K562 (cell line): ENCODE measurements at regions not wholly inside any gene's neighbourhood (a gene's known extent, or its start where the extent isn't known, plus 50 kb on each side); places are given as distances from the start of the nearest gene placed in this dataset.

Experiments
- ATAC-seq: fragments of 200-7000 bp; cut with Tn5 transposase; 3 replicates; pipeline ENCODE4 v1.9.1; 2020; ENCODE audit warnings: moderate library complexity
- BruUV-seq: library from RNA; stranded (reverse); fragments of 400-500 nt; replicated peaks from 2 replicates; lab custom pipeline; 2021; lab: Mats Ljungman, UMichigan
- CTCF ChIA-PET: fragments of 300-600 bp; formaldehyde crosslinking; extraction: SDS; loops from one replicate; lab custom pipeline; 2021; ENCODE audit warnings: low intra/inter-chr PET ratio; lab: Yijun Ruan, JAX
- POLR2A ChIA-PET: fragments of 300-600, 350-650 bp; sonication (Branson Sonifier 250); formaldehyde crosslinking; extraction: SDS; loops from one replicate; lab custom pipeline; 2021; ENCODE audit warnings: antibody characterized with exemption, inconsistent platforms; lab: Yijun Ruan, JAX
- DNase-seq, 4 experiments: peaks; one replicate each; pipeline versions ENCODE4 v3.0.0 to v3.0.0-alpha.2; 2011 to 2018; ENCODE audit warnings: low spot score in 3 of 4, mixed read lengths in 3 of 4; ENCODE audit errors: extremely low read depth in 1 of 4
- FAIRE-seq: peaks from 2 replicates; lab custom pipeline; 2011; peaks lifted over from hg19 to GRCh38; lab: Jason Lieb, UNC
- H2AFZ ChIP-seq: 2 replicates; pipeline ENCODE4 v1.6.0; 2011; ENCODE audit warnings: low read depth, low read length, control low read depth, inconsistent platforms
- H3K27ac ChIP-seq: fragments of 200-600 bp; 3 replicates; pipeline ENCODE4 v1.8.0; 2011; ENCODE audit warnings: low read depth, mild to moderate bottlenecking, control low read depth, inconsistent platforms, low read length, moderate library complexity, mixed read lengths; ENCODE audit errors: extremely low read depth
- H3K27me3 ChIP-seq, 2 experiments: fragments of 300-600 bp in 1 of 2; 2 replicates in 1 of 2; 3 replicates in 1 of 2; pipeline versions ENCODE4 v1.6.0 to v1.8.0; 2011; ENCODE audit warnings: inconsistent platforms in 2 of 2, low read length in 2 of 2, mild to moderate bottlenecking in 1 of 2, mixed read lengths in 1 of 2, moderate library complexity in 1 of 2; ENCODE audit not compliant: control insufficient read depth in 2 of 2, insufficient read depth in 2 of 2
- H3K36me3 ChIP-seq: fragments of 300-600 bp; 3 replicates; pipeline ENCODE4 v1.8.0; 2011; ENCODE audit warnings: mild to moderate bottlenecking, low read length, inconsistent platforms; ENCODE audit not compliant: control insufficient read depth, insufficient read depth
- H3K4me1 ChIP-seq, 2 experiments: fragments of 200-600 bp in 1 of 2; replicated peaks in 1 of 2; 2 replicates in 1 of 2; 3 replicates in 1 of 2; pipeline versions ENCODE4 v1.5.1 to v1.8.0; 2011; ENCODE audit warnings: inconsistent platforms in 2 of 2, low read length in 2 of 2, mild to moderate bottlenecking in 1 of 2, mixed read lengths in 1 of 2, moderate library complexity in 1 of 2; ENCODE audit not compliant: control insufficient read depth in 2 of 2, insufficient read depth in 2 of 2
- H3K4me2 ChIP-seq: 2 replicates; pipeline ENCODE4 v1.6.1; 2011; ENCODE audit warnings: low read length, control low read depth, inconsistent platforms, mixed read lengths; ENCODE audit not compliant: insufficient read depth
- H3K4me3 ChIP-seq: fragments of 200-600 bp; sonication (generic), shearing (Covaris generic); 2 replicates; pipeline ENCODE4 v1.5.1; 2016; ENCODE audit warnings: control low read depth, inconsistent platforms
- H3K79me2 ChIP-seq: fragments of 200-600 bp; 3 replicates; pipeline ENCODE4 v1.8.0; 2011; ENCODE audit warnings: low read length, inconsistent platforms; ENCODE audit not compliant: control insufficient read depth, insufficient read depth
- H3K9ac ChIP-seq, 2 experiments: 2 replicates each; pipeline versions ENCODE4 v1.6.0 to v1.6.1; 2011; ENCODE audit warnings: low read depth in 2 of 2, low read length in 2 of 2, control low read depth in 1 of 2, inconsistent platforms in 1 of 2, mild to moderate bottlenecking in 1 of 2, mixed read lengths in 1 of 2; ENCODE audit not compliant: insufficient read depth in 1 of 2
- H3K9me1 ChIP-seq: one replicate; pipeline ENCODE4 v1.6.0; 2011; ENCODE audit warnings: inconsistent platforms, mild to moderate bottlenecking, low read length, moderate library complexity; ENCODE audit not compliant: control insufficient read depth, insufficient read depth
- H3K9me3 ChIP-seq: replicated peaks from 2 replicates; pipeline ENCODE4 v1.5.1; 2011; ENCODE audit warnings: low read depth, low read length, inconsistent platforms; ENCODE audit not compliant: control insufficient read depth, insufficient read depth
- H4K20me1 ChIP-seq: replicated peaks from 2 replicates; pipeline ENCODE4 v1.6.1; 2011; ENCODE audit warnings: low read length, inconsistent platforms, mixed read lengths; ENCODE audit not compliant: control insufficient read depth, insufficient read depth
- DLX4 ChIP-seq: fragments of 250-450 bp; sonication (Bioruptor Pico); IDR thresholded peaks from 2 replicates; pipeline ENCODE4 v1.6.1; 2021; ENCODE audit warnings: mild to moderate bottlenecking
- SIRT6 ChIP-seq: IDR thresholded peaks from one replicate; pipeline ENCODE4 v1.6.1; 2012; ENCODE audit warnings: low read depth, mild to moderate bottlenecking, control low read depth, inconsistent platforms, low read length, moderate library complexity
- ZBTB7A ChIP-seq: IDR thresholded peaks from 2 replicates; pipeline ENCODE4 v1.6.1; 2011; ENCODE audit warnings: low read depth, mild to moderate bottlenecking, low read length, moderate library complexity, borderline replicate concordance; ENCODE audit not compliant: control insufficient read depth
- ZNF280A ChIP-seq: fragments of 450-650 bp; IDR thresholded peaks from 2 replicates; pipeline ENCODE4 v1.6.1; 2018; ENCODE audit warnings: mild to moderate bottlenecking, low read depth; ENCODE audit not compliant: partially characterized antibody
- ZNF830 ChIP-seq: fragments of 250-450 bp; sonication (Bioruptor Pico); IDR thresholded peaks from 2 replicates; pipeline ENCODE4 v1.5.0; 2021; ENCODE audit warnings: mild to moderate bottlenecking
- WGBS: fragments of 100-300 bp; shearing (Covaris generic); methylation state at CpG from one replicate; pipeline ENCODE4 v1.1.6; 2016; ENCODE audit warnings: low coverage, mixed read lengths; ENCODE audit not compliant: insufficient coverage; ENCODE audit errors: missing lambda C conversion rate; 5-methylcytosine and 5-hydroxymethylcytosine counted together
- in situ Hi-C: fragments of 300-500 bp; cut with MboI; formaldehyde crosslinking; loops from 4 replicates; pipeline ENCODE4 v1.15.0; 2018; ENCODE audit warnings: inconsistent platforms, mixed read lengths
- intact Hi-C: fragments of 100-400 bp; cut with micrococcal nuclease; formaldehyde crosslinking; loops from 2 replicates; pipeline ENCODE4 v1.14.2; 2022
- TF ChIP-seq, protein P1 (sequence below): fragments of 450-650 bp; IDR thresholded peaks from 2 replicates; pipeline ENCODE4 v1.6.1; 2016; ENCODE audit warnings: mild to moderate bottlenecking, moderate library complexity

DNA sequence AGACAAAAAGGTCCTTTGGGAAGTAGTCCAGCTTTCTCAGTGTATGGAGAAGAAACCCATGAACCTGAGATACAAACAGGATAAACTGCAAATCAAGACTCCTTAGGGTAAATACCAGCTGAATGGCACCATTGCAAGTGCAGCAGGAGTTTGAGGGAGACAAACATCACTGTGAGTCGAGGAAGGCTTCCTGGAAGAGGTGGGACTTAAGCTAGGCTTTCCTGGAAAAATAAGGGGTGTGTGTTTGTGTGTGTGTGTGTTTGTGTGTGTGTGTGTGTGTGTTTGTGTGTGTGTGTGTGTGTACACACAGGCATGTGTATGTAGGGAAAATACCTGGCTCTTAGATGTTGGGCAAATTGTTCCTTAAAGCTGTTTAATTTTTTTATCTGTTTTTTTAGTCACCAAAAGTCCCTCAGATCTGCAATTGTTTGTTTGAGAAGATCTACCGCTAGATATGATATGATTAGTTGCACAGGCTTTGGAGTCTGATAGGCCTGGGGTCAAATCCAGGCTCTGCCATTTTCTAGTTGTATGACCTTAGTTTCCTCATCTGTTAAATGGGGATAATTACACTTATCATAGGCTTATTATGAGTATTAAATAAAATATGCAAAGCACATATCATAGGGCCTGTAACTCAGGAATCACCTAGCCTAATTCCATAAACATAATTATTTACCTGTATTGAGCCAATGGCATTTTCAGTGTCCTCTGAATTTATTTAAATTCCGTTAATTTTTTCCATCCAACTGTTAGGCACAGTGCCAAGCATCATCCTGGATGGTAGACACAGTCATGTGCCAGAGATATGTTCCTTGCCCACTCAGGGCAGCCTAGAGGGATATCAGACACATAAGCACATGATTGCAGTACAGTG is 85.6 kb upstream of the EED start:
- H3K9me1 ChIP-seq: no peaks in the 10 kb centered on the region
- H3K9me3 ChIP-seq: no peaks in the 10 kb centered on the region
- H4K20me1 ChIP-seq: no peaks in the 10 kb centered on the region
- POLR2A ChIA-PET: interaction anchor here (0.7 to 2.1 kb wide), 7 partner anchors 8 to 97 kb away, joined by 3 to 7 read pairs (median 4); partner anchors contain the start of gene PICALM
- H3K27me3 ChIP-seq: no peaks in the 10 kb centered on the region
- H3K27ac ChIP-seq: peak overlapping the region; percentile 62
- no TSS peak for BruUV-seq
- H3K36me3 ChIP-seq: no peaks in the 10 kb centered on the region; the same call in 2 of the 3 replicates
- in situ Hi-C loops: no loop called here
- FAIRE-seq (no peak), ATAC-seq (no peak), DNase-seq (peak in 2 of 4 experiments; percentile 58 to 77)
- H3K9ac ChIP-seq: peak overlapping the region in 1 of 2 experiments; percentile 46; a peak in 1 of 4 replicates
- intact Hi-C loops: loop anchor here (2.0 kb wide), 1 partner anchor 18 kb away; no protein-coding TSS in a partner anchor
- peaks cover 36 to 86% of the 10 kb centered on the region in 2 experiments for H3K4me1 ChIP-seq
- 29% methylated on average over 3 of the region's 3 CpGs for WGBS
- H3K4me2 ChIP-seq: peak overlapping the region; percentile 34
- peak overlapping the region; percentile 73 for H2AFZ ChIP-seq
- no peak overlapping the region for H3K4me3 ChIP-seq
- H3K79me2 ChIP-seq: 0 out of 3 replicates have a peak, but pooled peaks cover 2% of the 10 kb centered on the region
- CTCF ChIA-PET: no interaction called here
- TF ChIP-seq SIRT6: no peak
- TF ChIP-seq ZNF830 (CRISPR knock-in tag): no peak
- TF ChIP-seq, protein P1, sequence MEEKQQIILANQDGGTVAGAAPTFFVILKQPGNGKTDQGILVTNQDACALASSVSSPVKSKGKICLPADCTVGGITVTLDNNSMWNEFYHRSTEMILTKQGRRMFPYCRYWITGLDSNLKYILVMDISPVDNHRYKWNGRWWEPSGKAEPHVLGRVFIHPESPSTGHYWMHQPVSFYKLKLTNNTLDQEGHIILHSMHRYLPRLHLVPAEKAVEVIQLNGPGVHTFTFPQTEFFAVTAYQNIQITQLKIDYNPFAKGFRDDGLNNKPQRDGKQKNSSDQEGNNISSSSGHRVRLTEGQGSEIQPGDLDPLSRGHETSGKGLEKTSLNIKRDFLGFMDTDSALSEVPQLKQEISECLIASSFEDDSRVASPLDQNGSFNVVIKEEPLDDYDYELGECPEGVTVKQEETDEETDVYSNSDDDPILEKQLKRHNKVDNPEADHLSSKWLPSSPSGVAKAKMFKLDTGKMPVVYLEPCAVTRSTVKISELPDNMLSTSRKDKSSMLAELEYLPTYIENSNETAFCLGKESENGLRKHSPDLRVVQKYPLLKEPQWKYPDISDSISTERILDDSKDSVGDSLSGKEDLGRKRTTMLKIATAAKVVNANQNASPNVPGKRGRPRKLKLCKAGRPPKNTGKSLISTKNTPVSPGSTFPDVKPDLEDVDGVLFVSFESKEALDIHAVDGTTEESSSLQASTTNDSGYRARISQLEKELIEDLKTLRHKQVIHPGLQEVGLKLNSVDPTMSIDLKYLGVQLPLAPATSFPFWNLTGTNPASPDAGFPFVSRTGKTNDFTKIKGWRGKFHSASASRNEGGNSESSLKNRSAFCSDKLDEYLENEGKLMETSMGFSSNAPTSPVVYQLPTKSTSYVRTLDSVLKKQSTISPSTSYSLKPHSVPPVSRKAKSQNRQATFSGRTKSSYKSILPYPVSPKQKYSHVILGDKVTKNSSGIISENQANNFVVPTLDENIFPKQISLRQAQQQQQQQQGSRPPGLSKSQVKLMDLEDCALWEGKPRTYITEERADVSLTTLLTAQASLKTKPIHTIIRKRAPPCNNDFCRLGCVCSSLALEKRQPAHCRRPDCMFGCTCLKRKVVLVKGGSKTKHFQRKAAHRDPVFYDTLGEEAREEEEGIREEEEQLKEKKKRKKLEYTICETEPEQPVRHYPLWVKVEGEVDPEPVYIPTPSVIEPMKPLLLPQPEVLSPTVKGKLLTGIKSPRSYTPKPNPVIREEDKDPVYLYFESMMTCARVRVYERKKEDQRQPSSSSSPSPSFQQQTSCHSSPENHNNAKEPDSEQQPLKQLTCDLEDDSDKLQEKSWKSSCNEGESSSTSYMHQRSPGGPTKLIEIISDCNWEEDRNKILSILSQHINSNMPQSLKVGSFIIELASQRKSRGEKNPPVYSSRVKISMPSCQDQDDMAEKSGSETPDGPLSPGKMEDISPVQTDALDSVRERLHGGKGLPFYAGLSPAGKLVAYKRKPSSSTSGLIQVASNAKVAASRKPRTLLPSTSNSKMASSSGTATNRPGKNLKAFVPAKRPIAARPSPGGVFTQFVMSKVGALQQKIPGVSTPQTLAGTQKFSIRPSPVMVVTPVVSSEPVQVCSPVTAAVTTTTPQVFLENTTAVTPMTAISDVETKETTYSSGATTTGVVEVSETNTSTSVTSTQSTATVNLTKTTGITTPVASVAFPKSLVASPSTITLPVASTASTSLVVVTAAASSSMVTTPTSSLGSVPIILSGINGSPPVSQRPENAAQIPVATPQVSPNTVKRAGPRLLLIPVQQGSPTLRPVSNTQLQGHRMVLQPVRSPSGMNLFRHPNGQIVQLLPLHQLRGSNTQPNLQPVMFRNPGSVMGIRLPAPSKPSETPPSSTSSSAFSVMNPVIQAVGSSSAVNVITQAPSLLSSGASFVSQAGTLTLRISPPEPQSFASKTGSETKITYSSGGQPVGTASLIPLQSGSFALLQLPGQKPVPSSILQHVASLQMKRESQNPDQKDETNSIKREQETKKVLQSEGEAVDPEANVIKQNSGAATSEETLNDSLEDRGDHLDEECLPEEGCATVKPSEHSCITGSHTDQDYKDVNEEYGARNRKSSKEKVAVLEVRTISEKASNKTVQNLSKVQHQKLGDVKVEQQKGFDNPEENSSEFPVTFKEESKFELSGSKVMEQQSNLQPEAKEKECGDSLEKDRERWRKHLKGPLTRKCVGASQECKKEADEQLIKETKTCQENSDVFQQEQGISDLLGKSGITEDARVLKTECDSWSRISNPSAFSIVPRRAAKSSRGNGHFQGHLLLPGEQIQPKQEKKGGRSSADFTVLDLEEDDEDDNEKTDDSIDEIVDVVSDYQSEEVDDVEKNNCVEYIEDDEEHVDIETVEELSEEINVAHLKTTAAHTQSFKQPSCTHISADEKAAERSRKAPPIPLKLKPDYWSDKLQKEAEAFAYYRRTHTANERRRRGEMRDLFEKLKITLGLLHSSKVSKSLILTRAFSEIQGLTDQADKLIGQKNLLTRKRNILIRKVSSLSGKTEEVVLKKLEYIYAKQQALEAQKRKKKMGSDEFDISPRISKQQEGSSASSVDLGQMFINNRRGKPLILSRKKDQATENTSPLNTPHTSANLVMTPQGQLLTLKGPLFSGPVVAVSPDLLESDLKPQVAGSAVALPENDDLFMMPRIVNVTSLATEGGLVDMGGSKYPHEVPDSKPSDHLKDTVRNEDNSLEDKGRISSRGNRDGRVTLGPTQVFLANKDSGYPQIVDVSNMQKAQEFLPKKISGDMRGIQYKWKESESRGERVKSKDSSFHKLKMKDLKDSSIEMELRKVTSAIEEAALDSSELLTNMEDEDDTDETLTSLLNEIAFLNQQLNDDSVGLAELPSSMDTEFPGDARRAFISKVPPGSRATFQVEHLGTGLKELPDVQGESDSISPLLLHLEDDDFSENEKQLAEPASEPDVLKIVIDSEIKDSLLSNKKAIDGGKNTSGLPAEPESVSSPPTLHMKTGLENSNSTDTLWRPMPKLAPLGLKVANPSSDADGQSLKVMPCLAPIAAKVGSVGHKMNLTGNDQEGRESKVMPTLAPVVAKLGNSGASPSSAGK: 0 out of 2 replicates have a peak, but pooled peaks have one; percentile 21
- TF ChIP-seq ZBTB7A: no peak
- no peak for TF ChIP-seq DLX4 (CRISPR knock-in tag)
- TF ChIP-seq ZNF280A: no peak
